ENCODE measurements at regions not wholly inside any gene's neighbourhood (a gene's known extent, or its start where the extent isn't known, plus 50 kb on each side); places are given as distances from the start of the nearest gene placed in this dataset.

- 85% methylated on average over 8 of the region's 8 CpGs for WGBS (ENCODE audit: insufficient coverage, low coverage, missing lambda C conversion rate)
- no TSS peak for BruUV-seq (replicated peaks)
- no peak for TF ChIP-seq NRF1 (conservative IDR thresholded peaks at IDR 0.05 in 1 of 2, IDR thresholded peaks at IDR 0.05 in 1 of 2)
- TF ChIP-seq THRA (IDR thresholded peaks at IDR 0.05): no peak
- no peak for TF ChIP-seq RBBP5 (IDR thresholded peaks at IDR 0.05; ENCODE audit: borderline replicate concordance, insufficient read depth, low read length, poor library complexity, severe bottlenecking)
- TF ChIP-seq PRDM10 (IDR thresholded peaks at IDR 0.05; ENCODE audit: partially characterized antibody): no peak
- TF ChIP-seq CCNT2 (IDR thresholded peaks at IDR 0.05; ENCODE audit: borderline replicate concordance, extremely low read depth, insufficient read length, low read depth, low read length): no peak
- no peak for TF ChIP-seq ZNF764 (CRISPR knock-in tag; IDR thresholded peaks at IDR 0.05; ENCODE audit: low read depth)
- TF ChIP-seq SPI1 (IDR thresholded peaks at IDR 0.05; ENCODE audit: borderline replicate concordance, low read depth, low read length): no peak
- no peak for TF ChIP-seq NR1H2 (CRISPR knock-in tag; IDR thresholded peaks at IDR 0.05)
- TF ChIP-seq ASH1L (IDR thresholded peaks at IDR 0.05; ENCODE audit: borderline replicate concordance, low read depth, partially characterized antibody): no peak
- no peak for TF ChIP-seq RBM15 (IDR thresholded peaks at IDR 0.05; ENCODE audit: insufficient read depth, low read length)
- TF ChIP-seq FIP1L1 (IDR thresholded peaks at IDR 0.05; ENCODE audit: low read depth, low read length, poor library complexity, severe bottlenecking): no peak
- no peak for TF ChIP-seq ZNF668 (CRISPR knock-in tag; IDR thresholded peaks at IDR 0.05)
- no peak for TF ChIP-seq ZNF696 (CRISPR knock-in tag; conservative IDR thresholded peaks at IDR 0.05)
- no peak for TF ChIP-seq RB1 (IDR thresholded peaks at IDR 0.05; ENCODE audit: low read depth)
- no peak for TF ChIP-seq ZNF282 (CRISPR knock-in tag; IDR thresholded peaks at IDR 0.05)
Measured at GRCh38 chr11:33949252-33949913, 57.5 kb upstream of the LMO2 start.

More at GRCh38 chr11:33949252-33949913, 57.5 kb upstream of the LMO2 start:
- in situ Hi-C loops (cut with MboI): no loop called here
- Histone ChIP-seq H3K27me3 (ENCODE audit: control insufficient read depth in 2 of 2, insufficient read depth in 2 of 2, low read length in 2 of 2) (no peaks in the 10 kb centered on the region), H3K9ac (ENCODE audit: insufficient read depth in 1 of 2, low read depth in 2 of 2, low read length in 2 of 2) (no peak overlapping the region; a peak in 1 of 4 replicates), H3K79me2 (ENCODE audit: control insufficient read depth, insufficient read depth, low read length) (no peaks in the 10 kb centered on the region), H3K27ac (ENCODE audit: extremely low read depth, low read depth, low read length) (no peak overlapping the region), H3K9me1 (ENCODE audit: control insufficient read depth, insufficient read depth, low read length) (no peaks in the 10 kb centered on the region), H3K4me1 (replicated peaks in 1 of 2; ENCODE audit: control insufficient read depth in 2 of 2, insufficient read depth in 2 of 2, low read length in 2 of 2) (peaks cover 28 to 41% of the 10 kb centered on the region in 2 experiments), H2AFZ (ENCODE audit: low read depth, low read length) (peak overlapping the region; percentile 75), H3K36me3 (ENCODE audit: control insufficient read depth, insufficient read depth, low read length) (no peaks in the 10 kb centered on the region), H4K20me1 (replicated peaks; ENCODE audit: control insufficient read depth, insufficient read depth, low read length) (no peaks in the 10 kb centered on the region), H3K9me3 (replicated peaks; ENCODE audit: control insufficient read depth, insufficient read depth, low read depth, low read length) (no peaks in the 10 kb centered on the region), H3K4me2 (ENCODE audit: insufficient read depth, low read length) (no peak overlapping the region), H3K4me3 (no peak overlapping the region)
- ChIA-PET POLR2A (interaction anchor here (0.5 to 0.9 kb wide), 3 partner anchors 9 to 87 kb away, joined by 3 read pairs; no protein-coding TSS in a partner anchor), CTCF (ENCODE audit: low intra/inter-chr PET ratio) (no interaction called here)
- DNase-seq (ENCODE audit: extremely low read depth in 1 of 4, low spot score in 3 of 4) (no peak), ATAC-seq (no peak), FAIRE-seq (no peak)
- intact Hi-C loops (cut with micrococcal nuclease): no loop called here

All from K562 (cell line).